Epithelial cell of esophagus (primary cell): ENCODE measurements at regions not wholly inside any gene's neighbourhood (a gene's known extent, or its start where the extent isn't known, plus 50 kb on each side); places are given as distances from the start of the nearest gene placed in this dataset.

Source experiments
- DNase-seq: peaks from one replicate; pipeline ENCODE4 v3.0.0; 2010; ENCODE audit warnings: low read depth
- H3K4me3 ChIP-seq: 2 replicates; pipeline ENCODE4 v1.5.1; 2011; ENCODE audit warnings: mild to moderate bottlenecking, low read length, control low read depth
- TF ChIP-seq, protein P1 (sequence below): IDR thresholded peaks from 2 replicates; pipeline ENCODE4 v1.5.1; 2011; ENCODE audit warnings: low read depth, mild to moderate bottlenecking, low read length, control low read depth, inconsistent platforms; ENCODE audit not compliant: insufficient read depth; ENCODE audit errors: missing control alignments

DNA sequence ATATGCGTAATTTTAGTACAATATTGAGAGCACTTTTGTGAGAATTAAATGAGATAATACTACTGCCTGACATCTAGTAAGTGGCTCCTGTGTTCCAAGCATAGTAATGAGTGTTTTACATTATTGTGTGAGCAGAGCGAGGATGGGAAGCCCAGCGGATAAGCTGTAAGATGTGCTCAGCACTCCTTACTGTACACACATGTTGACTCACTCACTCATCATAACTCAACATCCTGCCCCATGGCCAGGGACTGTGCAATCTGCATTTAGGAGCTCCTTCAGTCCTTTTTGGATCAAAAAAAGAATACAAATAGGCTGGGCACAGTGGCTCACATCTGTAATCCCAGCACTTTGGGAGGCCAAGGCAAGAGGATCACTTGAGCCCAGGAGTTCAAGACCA lies 72.9 kb upstream of the NEBL start:
- peak; percentile 84 for DNase-seq

DNA sequence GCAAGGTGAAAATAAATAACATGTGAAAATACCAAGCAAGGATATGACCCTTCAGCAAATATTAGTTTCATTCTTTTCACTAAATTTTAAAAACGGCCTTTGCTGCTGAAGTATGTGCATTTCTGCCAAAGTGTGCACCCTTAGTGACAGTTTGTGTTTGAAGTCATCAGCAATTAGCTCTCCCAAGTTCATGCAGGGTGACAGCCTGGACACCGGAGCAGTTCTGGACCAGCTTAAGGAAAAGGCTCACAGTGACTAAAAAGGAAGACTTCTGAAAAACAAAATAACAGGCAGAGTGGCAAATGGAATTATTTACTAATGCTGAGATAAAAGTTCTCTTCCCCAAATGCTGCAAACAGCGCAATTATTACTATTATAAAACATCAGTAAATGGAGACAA lies 69.3 kb upstream of the NEBL start:
- DNase-seq, result no peak

More for the DNA sequence above, 72.9 kb upstream of the NEBL start:
- TF ChIP-seq, protein P1, sequence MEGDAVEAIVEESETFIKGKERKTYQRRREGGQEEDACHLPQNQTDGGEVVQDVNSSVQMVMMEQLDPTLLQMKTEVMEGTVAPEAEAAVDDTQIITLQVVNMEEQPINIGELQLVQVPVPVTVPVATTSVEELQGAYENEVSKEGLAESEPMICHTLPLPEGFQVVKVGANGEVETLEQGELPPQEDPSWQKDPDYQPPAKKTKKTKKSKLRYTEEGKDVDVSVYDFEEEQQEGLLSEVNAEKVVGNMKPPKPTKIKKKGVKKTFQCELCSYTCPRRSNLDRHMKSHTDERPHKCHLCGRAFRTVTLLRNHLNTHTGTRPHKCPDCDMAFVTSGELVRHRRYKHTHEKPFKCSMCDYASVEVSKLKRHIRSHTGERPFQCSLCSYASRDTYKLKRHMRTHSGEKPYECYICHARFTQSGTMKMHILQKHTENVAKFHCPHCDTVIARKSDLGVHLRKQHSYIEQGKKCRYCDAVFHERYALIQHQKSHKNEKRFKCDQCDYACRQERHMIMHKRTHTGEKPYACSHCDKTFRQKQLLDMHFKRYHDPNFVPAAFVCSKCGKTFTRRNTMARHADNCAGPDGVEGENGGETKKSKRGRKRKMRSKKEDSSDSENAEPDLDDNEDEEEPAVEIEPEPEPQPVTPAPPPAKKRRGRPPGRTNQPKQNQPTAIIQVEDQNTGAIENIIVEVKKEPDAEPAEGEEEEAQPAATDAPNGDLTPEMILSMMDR, result no peak
- H3K4me3 ChIP-seq, result no peak overlapping the region

DNA sequence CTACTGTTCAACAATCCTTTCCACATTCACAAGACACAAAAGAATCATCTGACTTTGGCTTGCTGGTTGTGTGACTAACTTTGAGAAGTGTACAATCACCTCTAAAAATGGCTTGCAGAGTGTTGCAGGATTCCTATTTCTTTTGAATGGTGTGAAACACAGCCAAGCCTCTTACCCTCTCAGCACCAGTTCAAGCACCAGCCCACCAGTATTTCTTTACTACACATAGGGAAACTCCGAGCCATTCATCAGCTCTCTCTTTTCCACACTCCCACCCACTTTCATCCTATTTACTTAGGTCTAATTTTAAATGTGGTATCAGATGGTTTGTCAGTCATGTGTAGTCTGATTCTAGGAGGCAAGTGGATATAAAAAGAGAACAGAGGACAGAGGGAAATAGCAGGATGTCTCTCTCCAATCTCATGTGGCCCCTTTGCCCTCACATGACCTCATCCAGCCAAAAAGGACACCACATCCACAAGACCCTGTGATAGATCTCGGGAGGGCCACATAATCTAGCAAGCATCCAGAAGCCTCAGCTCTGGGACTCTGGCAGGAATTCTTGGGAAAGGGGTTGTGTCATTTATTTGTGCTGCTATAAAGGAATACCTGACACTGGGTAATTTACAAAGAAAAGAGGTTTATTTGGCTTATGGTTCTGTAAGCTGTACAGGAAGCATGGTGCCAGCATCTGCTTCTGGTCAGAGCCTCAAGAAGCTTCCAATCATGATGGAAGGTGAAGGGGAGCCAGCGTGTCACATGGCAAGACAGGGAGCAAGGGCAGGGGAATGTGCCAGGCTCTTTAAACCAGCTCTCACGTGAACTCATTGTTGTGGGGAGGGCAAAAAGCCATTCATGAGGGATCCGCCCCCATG lies 66.8 kb upstream of the NEBL start:
- H3K4me3 ChIP-seq, result no peak overlapping the region
- TF ChIP-seq, protein P1, result no peak
- DNase-seq, result peak; percentile 13

More for the DNA sequence above, 69.3 kb upstream of the NEBL start:
- TF ChIP-seq, protein P1, result no peak
- H3K4me3 ChIP-seq, result no peak overlapping the region

DNA sequence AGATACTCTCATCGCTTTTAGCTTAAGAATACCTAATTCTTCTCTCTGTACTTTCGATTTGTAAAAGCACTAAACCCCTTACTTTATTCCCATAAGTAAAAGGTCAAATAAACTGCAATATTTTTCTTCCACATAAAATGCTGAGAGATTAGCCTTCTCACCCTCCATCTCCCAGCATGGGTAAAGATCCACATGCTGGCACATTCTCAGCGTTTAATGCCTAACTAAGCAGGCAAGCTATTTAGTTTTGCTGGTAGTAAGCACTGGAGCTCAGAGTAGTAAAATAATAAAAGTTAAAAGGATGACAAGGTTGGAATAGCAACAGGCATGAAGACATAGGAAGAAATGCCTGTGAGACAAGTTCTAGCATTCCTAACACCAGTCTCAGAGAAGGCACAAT lies 65.9 kb upstream of the NEBL start:
- H3K4me3 ChIP-seq, result no peak overlapping the region
- TF ChIP-seq, protein P1, result no peak
- no peak for DNase-seq

DNA sequence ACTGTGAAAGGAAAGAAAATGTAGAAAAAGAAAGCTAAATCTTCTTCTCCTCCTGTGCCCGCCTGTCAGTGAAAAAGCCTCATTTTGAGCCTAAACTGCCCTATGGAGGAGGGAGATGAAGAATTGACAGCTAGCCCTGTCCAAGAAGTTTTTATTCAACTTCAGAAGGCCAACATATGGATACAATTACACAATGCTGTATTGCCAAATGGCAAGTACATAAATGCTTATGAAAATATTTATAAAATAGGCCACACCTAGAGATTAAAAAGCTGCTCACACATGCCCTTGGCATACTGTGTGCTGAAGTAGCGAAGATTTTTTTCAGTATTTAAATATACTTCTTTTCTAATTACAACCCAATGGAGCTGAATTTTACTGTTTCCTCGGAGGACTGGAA lies 65.1 kb upstream of the NEBL start:
- H3K4me3 ChIP-seq, result no peak overlapping the region
- DNase-seq, result peak; percentile 61
- TF ChIP-seq, protein P1, result no peak

DNA sequence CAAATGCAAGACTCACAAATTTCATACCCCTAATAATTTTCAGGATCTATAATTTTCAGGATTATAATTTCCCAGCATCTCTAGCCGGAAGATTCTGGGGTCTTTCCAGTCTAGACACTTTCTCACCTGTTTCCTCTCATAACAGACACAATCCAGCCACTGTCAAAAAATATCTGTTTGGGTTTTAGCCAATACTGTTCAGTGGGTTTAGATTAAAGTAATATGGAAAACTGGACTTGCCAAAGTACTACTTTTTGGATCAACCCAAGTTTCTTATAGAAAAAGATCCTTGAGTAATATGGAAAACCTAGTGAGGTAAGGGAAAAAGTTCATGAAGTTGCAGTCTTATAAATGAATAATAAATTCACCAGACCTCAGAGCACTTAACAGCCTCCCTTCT lies 62.1 kb upstream of the NEBL start:
- no peak overlapping the region for H3K4me3 ChIP-seq
- TF ChIP-seq, protein P1, result no peak
- no peak for DNase-seq

DNA sequence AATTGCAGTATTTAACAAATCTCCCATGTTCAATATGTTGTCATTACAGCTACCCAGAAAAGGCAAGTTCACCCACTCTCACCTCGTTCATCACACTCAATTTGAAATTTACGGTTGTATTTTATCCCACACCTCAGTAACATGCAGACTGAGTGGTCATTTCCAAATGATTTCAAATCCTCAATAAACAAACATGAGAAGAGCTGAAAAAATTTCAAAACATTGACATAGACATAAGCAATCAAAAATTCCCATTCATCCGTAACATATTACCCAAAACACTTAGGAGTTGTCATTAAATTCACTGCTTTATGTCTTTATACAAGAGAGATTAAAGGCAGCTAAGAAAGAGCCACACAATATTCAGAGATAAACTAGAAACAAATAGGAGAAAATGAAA lies 61.7 kb upstream of the NEBL start:
- TF ChIP-seq, protein P1, result no peak
- no peak overlapping the region for H3K4me3 ChIP-seq
- DNase-seq, result no peak
